ENCODE measurements at regions not wholly inside any gene's neighbourhood (a gene's known extent, or its start where the extent isn't known, plus 50 kb on each side); places are given as distances from the start of the nearest gene placed in this dataset.

DNA sequence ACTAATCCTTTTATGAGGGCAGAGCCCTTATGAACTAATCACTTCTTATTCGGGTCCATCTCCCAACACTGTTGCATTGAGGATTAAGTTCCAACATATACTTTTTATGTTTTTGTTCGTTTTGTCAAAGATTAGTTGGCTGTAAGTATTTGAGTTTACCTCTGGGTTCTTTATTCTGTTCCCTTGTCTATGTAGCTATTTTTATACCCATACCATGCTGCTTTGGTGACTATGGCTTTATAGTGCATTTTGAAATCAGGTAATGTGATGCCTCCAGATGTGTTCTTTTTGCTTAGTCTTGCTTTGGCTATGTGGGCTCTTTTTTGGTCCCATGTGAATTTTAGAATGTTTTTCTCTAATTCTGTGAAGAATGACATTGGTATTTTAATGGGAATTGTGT, 166.4 kb upstream of the KCNMB2 start:
- TF ChIP-seq, protein P1, sequence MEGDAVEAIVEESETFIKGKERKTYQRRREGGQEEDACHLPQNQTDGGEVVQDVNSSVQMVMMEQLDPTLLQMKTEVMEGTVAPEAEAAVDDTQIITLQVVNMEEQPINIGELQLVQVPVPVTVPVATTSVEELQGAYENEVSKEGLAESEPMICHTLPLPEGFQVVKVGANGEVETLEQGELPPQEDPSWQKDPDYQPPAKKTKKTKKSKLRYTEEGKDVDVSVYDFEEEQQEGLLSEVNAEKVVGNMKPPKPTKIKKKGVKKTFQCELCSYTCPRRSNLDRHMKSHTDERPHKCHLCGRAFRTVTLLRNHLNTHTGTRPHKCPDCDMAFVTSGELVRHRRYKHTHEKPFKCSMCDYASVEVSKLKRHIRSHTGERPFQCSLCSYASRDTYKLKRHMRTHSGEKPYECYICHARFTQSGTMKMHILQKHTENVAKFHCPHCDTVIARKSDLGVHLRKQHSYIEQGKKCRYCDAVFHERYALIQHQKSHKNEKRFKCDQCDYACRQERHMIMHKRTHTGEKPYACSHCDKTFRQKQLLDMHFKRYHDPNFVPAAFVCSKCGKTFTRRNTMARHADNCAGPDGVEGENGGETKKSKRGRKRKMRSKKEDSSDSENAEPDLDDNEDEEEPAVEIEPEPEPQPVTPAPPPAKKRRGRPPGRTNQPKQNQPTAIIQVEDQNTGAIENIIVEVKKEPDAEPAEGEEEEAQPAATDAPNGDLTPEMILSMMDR (conservative IDR thresholded peaks at IDR 0.05; ENCODE audit: low read depth, low read length), result no peak
- no peak for TF ChIP-seq EZH2 (IDR thresholded peaks at IDR 0.05; ENCODE audit: borderline replicate concordance, low read depth, low read length, poor library complexity, severe bottlenecking)

All from A673 (cell line).